GM19240 (cell line): ENCODE measurements at regions not wholly inside any gene's neighbourhood (a gene's known extent, or its start where the extent isn't known, plus 50 kb on each side); places are given as distances from the start of the nearest gene placed in this dataset.
"Not testable (repeated sequence)": the region's sequence is repeated elsewhere in the genome, so short reads cannot be mapped to it uniquely, and the experiment has no call there.

Experiments used
- DNase-seq: peaks from one replicate; pipeline ENCODE4 v3.0.0; 2011; ENCODE audit warnings: low spot score; ENCODE audit not compliant: insufficient read length

GRCh38 chr4:155026715-155027114, 181.7 kb upstream of the NPY2R start:
- DNase-seq, result no peak

DNA sequence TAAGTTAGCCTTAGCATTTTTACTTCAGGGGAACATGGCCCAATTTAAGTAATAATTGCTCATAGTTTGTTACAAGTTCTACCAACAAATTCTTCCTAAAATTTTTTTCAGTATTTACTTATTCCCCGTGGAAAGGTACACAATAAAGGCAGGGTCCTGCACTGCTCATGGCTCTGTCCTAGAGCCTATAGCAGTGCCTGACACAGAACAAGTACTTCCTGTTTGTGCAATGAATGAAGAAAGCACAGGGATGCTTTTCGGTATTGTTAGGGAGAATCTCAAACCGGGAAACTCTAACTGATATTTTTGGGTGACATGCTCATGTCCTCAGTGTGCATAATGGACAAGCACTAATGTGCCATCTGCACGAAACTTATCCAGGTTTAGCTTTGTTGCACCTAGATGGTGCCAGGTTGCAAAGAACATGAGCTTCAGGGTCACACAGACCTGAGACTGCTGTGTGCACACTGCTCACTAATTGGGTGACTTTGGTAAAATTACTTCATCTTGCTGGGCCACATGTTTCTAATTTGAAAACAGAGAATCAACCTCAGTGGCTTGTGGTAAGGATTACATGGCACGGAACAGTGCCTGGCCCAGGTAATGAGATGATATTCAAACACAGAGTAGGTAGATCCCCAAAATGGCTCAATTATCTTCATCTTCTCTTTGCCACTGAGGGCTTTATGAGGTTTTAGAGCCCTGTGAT, 175.8 kb upstream of the NPY2R start:
- DNase-seq, result no peak

DNA sequence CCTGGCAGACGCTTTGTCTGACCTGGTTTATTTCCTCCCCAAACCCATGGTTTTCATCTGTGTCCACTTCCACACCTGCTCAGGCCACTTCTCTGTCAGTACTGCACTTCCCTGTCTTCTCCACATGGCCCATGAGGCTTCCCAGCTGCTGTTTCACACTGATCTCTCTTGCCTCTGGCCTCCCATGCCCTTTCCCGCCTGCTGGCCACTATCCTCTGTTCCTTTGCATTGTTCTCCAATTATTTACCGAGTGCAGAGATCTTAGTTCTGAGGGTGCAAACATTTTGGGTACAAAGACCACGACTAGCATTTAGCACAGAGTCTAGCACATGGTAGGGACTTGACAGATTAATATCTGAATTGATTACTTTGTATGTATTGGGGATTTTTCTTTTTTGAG, 174.8 kb upstream of the NPY2R start:
- no peak for DNase-seq

DNA sequence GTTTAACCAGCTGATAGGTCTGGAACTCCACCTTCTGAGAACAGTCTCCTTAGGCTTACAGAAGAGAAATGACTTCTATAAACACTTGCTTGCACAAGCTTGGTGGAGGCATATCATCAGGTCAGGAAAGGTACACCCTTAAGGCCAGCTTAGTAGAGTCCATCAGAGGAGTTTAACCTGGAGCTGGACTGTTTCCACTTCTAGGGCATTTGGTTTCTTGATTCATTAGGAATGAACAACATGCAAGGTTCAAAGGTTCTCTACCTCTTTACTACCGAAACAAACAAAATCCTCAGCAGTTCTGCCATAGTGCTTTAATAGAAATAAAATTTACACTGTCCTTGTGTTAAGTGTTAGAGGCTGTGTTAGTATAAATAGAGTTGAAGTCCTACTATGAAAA, 171.4 kb upstream of the NPY2R start:
- no peak for DNase-seq

- no peak for DNase-seq
Measured at GRCh38 chr4:155038459-155038858, 170.0 kb upstream of the NPY2R start.

DNA sequence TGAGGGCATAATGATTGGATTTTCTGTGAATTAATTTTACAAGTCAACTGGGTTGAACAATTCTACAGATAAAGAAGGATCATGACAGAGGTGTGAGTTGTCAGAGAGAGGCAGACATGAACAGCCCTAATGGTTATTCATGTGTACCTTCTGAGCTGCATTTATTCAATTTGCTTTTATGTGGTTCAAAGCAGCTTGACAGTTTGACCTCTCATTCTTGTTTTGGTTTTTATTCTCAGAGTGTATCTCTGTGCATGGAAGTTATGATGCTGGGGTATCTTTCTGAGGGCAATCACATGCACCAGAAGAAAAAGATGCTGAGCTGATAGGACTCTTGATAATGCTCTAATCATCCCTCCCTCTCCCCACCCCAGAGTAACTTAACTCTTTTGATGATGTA, 169.3 kb upstream of the NPY2R start:
- DNase-seq, result no peak

GRCh38 chr4:155040031-155040430, 168.4 kb upstream of the NPY2R start:
- no peak for DNase-seq

- DNase-seq, result no peak
Measured at GRCh38 chr4:155042014-155042413, 166.4 kb upstream of the NPY2R start.

GRCh38 chr4:155044251-155044650, 164.2 kb upstream of the NPY2R start:
- DNase-seq, result not testable (repeated sequence)

- no peak for DNase-seq
Measured at GRCh38 chr4:155047755-155048154, 160.7 kb upstream of the NPY2R start.

GRCh38 chr4:155054042-155054441, 154.4 kb upstream of the NPY2R start:
- DNase-seq, result not testable (repeated sequence)

- no peak for DNase-seq
Measured at GRCh38 chr4:155060419-155060818, 148.0 kb upstream of the NPY2R start.

DNA sequence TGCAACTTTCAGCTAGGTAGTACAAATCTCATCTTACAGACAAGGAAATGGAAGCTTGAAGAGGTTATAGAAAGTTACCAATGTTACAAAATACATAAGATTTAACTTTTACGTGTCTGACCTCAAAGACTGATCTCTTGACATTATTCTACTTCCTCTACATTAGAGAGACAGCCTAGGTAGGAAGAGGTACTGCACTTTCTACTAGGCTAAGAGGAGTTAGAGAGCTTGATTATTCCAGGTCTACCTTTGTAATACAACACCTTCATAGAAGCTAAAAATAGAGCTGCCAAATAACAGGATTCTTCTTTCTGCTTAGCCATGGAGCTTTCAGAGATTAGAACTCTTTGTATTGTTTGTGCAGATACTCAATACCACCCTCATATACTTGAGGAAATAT, 147.6 kb upstream of the NPY2R start:
- DNase-seq, result no peak

GRCh38 chr4:155062948-155063347, 145.5 kb upstream of the NPY2R start:
- no peak for DNase-seq

DNA sequence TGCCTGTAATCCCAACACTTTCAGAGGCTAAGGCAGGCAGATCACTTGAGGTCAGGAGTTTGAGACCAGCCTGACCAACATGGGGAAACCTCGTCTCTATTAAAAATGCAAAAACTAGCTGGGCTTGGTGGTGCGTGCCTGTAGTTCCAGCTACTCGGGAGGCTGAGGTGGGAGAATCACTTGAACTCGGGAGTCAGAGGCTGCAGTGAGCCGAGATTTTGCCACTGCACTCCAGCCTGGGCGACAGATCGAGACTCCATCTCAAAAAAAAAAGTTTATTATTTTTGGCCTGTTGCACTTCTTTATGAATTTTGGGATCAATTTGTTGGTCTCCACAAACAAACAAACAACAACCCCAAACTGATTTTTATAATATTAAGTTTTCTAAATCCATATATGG, 143.5 kb upstream of the NPY2R start:
- not testable (repeated sequence) for DNase-seq

DNA sequence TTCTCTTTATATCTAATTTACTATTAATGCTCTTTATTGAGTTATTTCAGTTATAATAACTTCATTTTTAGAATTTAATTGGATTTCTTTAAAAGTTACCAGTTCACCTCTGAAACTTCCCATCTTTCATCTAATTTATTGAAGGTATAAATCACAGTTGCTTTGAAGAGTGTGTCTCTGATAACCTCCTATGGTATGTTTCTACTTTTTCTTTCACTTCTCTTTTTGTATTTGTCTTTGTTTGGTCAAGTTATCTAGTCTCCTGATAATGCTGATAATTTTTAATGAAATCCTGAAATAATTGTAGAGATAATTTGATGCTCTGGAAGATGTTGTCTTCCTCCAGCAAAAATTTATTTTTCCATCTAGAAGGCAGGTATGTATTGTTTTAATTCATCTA, 141.6 kb upstream of the NPY2R start:
- no peak for DNase-seq

DNA sequence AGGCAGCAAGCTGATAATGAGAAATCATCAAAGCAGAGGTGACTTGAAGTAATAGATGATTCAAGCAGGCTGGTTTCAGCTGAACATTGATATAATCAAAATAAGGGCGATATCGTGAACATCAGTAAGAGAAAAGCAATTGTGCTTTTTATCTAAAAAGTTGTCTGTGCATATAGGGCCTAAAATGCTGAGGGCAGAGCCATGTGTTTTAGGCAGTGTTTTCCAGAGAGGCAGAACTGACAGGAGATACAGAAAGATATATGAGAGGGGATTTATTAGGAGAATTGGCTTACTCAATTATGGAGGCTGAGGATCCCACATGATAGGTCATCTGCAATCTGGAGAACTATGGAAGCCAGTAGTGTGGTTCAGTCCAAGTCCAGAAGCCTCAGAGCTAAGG, 136.5 kb upstream of the NPY2R start:
- DNase-seq, result no peak

DNA sequence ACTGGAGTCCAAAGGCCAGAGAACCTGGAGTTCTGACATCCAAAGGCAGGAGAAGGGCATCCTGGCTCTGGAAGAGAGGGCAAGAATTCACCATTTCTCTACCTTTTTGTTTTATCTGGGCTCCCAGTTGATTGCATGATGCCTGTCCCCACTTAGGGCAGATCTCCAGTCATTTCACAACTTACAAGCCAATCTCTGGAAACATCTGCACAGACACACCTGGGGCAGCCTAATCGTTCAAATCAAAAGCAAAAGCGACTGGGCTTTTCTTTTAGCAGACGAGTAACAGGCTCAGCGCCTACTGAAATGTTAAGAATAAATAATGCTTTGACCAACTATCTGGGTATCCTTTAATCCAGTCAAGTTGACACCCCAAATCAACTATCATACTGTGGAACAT, 136.0 kb upstream of the NPY2R start:
- DNase-seq, result no peak

- no peak for DNase-seq
Measured at GRCh38 chr4:155073852-155074251, 134.6 kb upstream of the NPY2R start.

- no peak for DNase-seq
Measured at GRCh38 chr4:155076256-155076785, 132.1 kb upstream of the NPY2R start.

DNA sequence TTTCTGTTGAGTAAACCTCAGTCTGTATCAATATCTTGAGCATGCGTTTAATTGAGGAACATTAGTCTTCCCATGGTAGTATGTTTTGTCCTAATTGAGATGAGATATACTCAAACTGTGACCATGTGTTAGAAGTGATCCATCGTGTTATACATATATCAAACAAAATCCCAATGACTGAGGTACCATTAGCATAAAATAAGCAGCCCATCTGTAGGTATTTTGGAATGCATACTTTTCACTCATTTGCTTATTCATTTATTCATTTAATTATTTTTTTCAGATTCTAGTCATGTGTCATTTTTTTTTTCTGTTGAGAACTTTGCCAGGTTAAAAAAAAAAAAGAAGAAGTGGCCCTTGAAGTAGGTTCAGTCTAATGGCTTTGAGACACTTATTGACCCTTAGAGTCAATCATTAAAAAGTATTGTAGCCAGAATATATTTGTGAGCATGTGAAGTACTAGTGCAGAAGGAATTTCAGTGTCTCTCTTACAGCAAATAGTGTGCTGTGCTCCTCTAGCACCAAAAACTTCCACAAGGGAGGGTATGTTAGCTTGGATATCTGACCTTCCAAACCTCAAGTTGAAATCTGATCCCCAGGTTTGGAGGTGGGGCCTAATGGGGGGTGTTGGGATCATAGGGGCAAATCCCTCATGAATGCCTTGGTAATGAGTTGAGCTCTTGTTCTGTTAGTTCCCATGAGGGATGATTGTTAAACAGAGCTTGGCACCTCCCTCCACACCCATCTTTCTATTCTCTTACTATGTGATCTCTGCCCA, 130.8 kb upstream of the NPY2R start:
- no peak for DNase-seq

DNA sequence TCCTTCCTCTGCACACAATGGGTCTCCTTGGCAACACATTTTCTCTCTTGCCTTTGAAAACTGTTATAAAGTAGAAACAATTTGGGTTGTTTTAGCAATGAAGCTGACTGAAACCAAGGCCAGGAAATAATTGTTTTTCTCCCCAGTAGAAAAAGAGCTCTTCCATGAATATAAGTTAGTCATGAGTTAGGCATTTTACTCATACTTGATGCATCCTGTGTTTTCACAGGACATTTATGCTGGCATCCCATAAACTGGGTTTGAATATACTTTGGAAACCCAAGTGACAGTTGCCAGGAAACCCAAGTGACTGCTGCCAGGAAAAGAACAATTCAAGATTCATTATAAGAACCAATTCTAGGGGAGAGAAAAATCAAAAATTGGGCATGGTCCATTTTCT, 128.6 kb upstream of the NPY2R start:
- DNase-seq, result no peak

DNA sequence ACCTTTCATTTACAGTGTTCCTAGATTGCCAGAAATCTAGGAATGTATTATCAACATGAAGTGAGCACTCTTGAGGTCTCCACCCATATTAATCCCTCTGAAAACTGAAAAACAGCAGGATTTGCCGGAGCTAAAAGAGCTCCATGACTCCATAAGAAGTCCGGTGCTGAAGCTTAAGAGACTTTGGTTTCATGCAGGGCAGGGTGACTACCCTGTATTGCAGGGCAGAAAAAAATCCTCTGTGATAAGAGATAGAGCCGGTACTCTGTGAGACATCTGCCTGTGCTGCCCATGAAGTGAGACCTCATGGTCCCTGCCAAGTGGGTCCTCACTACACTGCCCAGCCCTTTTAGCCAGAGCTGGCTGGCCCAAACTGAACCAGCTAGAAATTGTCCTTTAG, 127.2 kb upstream of the NPY2R start:
- DNase-seq, result no peak
